ENCODE measurements at regions not wholly inside any gene's neighbourhood (a gene's known extent, or its start where the extent isn't known, plus 50 kb on each side); places are given as distances from the start of the nearest gene placed in this dataset.
"Not testable (repeated sequence)": the region's sequence is repeated elsewhere in the genome, so short reads cannot be mapped to it uniquely, and the experiment has no call there.

DNA sequence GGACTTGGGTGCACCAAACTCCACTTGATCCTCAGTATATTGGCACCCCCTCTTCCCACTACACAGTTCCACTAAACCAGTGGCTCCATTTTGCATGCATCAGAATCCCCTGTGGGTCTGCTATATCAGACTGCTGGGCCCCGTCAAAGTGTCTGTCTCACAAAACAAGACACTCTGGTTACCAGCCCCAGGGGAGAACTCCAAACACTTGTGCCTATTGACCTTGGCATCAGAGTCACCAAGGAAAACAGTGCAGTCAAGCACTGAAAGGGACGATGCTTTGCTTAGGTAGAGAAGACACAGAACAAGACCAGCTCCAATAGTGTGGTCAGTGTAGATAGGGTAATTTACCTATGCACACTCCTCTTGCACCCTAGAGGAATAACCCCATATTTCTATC is 205.8 kb upstream of the RAI14 start:
- no peak for DNase-seq

DNA sequence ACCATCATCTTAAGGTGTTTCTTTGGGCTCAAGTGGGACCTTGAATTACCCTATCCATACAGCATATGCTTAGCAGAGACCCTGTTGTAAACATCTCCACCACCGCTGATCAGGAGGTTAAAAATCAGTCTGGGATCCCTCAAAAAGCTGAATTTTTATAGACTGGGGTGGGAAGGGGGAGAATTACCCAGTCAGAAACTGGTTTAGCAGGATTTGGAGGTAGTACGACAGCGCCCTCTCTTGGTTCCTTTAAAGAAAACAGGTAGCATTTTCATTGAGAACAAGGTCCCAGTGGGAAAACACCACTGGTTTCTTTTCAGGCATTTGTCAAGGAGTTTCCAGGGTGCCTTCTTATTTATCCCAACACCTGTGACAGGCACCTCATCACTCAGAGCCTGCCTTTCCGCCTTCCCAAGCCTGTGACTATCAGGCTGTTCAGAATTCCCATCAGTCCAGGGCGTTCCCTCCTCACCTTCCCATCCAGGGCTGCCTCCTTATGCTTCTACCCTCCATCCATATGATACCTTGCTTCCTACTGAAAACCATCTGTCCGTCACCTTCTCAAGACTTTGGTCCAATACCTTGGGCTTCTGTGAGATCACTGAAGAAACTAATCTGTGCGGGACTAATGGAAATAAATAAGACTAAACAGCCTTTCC is 203.8 kb upstream of the RAI14 start:
- no peak for DNase-seq

DNA sequence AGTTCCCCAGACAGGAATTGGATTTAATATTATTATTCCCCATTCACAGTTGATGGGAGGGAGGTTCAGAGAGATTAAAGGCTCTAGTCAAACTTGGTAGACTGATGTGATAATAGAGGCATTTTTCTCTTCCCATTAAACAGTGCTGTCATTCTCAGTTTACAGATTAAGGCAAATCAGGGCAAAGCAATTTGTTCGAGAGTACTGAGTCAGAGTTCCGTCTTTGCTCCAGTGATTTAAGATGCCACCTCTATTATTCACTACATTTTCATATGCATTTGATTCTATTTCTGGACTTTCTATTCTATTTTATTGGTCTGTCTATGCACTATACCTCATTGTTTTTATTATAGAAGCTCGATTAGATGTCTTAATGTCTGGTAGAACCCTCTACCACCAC is 201.0 kb upstream of the RAI14 start:
- no peak for DNase-seq

DNA sequence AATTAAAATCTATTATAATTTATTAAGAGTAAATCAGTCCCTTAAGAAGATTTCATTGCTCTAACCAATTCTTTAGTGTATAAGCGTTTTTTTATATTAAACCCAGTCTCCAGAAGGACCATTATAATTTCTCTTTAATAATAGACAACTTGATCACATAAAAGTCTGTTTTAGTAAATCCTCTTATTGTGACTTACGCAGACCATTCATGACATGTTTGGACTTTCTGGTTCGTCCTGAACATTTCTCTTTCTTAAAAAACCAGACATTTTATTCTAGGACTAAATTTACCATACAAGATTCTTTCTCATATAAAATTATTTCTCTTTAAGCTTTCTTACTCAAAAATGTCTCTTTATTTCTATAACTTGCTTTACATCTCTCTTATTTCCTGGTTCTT is 196.2 kb upstream of the RAI14 start:
- DNase-seq, result no peak

DNA sequence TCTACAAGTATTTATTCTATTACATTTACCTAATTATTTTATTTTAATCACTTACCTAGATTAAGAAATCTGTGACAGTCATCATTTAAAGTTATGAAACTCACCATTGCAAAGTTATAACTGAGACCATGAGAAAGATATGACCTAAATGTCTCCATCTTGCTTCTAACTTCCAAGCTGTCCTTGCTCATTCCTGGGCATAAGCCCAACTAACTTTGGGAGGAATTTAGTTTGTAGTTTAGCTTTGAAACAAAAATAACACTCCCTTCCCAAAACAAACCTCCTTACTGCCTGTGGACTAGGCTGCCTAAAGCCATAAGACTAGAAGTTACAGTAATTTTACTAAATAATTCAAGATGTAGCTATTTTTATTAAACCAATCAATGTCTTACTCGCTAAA is 195.6 kb upstream of the RAI14 start:
- DNase-seq, result no peak

DNA sequence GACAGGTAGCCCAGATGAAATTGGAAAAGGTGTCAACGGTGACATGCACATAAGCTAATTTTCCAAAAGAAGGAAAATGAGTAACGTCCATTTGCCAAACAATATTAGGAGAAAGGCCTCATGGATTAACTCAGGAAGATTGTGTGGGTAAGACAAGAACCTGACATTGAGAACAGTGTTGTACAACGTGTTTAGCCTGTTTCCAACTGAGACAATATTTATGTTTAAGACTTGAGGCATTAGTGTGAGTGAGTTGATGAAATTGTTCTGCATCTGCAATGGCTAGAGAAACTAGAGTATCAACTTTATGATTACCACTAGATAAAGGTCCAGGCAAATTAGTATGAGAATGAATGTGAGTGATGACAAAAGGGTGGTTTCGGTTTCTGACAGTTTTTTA is 191.3 kb upstream of the RAI14 start:
- DNase-seq, result no peak

DNA sequence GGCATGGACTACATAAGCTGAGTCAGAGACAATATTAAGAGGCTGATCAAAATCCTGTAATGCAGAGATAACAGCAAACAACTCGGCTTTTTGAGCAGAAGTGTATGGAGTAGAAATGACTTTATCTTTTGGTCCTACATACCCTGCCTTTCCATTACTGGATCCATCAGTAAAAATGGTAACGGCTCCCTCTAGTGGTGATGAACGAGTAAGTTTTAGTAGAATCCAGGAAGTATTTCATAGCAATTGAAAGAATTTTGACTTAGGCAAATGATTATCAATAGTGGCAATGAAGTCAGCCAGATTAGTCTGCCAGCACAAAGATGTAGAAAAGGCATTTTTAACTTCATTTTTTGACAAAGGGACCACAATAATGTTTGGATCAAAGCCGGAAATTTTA is 190.8 kb upstream of the RAI14 start:
- DNase-seq, result peak in 1 of 2 donors; percentile 52

DNA sequence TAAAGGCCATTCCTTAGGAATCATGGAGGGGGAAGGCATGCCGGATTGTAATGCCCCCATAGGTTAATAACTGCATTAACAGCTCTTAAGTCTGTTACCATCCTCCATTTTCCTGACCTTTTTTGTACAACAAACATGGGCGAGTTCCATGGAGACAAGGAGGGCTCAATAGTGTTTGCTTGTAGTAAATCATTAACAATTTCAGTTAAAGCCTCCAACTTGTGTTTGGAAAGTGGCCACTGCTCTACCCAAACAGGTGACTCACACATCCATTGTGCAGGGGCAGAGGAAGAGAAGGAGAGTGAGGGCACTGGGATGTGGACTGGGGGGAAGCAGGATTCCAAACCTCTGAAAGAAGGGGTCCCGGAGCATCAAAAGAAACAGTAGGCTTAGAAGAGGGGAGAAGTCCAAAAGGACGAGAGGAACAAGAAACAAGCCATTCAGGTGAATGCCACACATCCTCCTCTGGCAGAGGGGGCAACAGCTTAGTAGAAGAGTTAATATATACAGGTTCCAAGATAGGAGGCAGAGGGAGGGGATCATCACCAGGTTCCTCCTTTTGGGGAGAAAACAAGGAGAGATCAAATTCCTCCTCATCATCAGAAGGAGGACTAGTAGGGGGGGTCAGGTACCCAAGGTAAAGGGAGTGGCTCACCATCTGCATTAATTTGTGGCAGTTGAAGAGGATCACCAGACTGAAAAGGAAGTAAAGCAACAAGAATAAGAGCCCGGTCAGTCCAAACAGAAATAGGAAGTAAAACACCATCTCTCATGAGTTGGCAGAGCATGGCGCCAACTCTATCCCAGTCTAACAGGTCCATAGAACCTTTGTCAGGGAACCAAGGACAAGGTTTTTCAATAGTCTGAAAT is 189.4 kb upstream of the RAI14 start:
- not testable (repeated sequence) for DNase-seq

DNA sequence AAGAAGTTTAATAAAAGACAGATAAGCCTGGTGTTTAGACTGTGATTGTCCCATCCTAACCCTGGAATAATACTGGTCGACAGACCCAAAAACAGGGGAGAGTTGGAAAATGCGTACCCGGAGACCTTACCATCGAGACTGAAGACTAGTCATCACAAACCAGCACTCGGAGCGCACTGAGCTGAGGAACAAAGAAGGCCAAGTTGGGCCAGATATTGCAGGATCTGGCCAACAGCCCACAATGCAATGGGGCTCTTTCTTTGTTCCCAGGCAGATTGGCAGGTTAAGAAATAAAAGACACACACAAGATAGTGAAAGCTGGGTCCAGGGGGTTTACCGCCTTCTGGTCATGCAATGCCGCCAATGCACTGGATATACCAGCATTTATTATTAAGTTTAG is 188.7 kb upstream of the RAI14 start:
- no peak for DNase-seq

DNA sequence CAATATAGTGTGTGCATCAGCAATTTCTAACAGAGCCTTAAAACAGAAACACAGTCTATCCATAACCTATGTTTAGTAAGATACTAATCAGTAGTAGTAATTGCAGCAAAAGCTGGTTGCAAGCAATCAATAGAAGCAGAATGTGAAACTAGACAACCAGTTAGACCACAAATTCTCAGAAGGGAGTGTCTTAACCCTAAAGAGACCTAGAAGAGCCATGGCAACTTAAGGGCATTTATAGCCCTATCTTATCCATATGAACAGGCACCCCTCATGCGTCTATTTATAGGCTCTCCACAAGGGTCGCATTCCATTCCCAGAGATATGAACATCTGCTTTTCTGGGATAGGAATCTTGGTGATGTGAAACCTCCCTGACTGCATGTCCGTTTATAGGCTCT is 188.1 kb upstream of the RAI14 start:
- not testable (repeated sequence) for DNase-seq

DNA sequence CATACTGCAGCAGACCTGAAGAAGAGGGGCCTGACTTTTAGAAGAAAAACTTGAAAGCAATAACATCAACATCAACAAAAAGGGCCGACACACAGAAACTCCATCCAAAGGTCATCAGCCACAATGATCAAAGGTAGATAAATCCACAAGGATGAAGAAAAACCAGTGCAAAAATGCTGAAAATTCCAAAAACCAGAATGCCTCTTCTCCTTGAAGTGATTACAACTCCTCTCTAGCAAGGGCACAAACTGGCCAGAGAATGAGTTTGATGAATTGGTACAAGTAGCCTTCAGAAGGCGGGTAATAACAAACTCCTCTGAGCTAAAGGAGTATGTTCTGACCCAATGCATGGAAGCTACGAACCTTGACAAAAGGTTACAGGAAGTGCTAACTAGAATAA is 186.2 kb upstream of the RAI14 start:
- no peak for DNase-seq

DNA sequence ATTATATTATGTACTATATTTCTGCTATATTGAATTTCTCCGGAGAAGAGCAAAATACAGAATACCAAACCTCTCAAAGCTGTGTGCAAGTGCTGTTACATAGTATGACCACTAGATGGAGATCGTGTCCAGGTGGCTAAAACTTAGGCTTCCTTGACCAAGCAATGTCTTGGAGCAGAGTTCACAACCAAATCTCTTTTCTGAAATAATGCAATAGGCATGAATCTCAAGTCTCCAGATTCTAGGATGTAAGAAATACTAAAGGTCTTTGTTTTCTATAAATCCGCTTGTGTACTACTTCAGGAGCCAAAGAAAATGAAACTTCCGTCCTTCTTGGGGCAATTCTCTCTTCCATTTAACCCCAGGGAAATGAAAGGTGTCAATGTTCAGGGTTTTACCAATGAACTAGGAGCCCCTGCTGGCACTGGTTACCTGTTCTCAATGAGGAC is 181.5 kb upstream of the RAI14 start:
- peak; percentile 27 to 69 for DNase-seq

DNA sequence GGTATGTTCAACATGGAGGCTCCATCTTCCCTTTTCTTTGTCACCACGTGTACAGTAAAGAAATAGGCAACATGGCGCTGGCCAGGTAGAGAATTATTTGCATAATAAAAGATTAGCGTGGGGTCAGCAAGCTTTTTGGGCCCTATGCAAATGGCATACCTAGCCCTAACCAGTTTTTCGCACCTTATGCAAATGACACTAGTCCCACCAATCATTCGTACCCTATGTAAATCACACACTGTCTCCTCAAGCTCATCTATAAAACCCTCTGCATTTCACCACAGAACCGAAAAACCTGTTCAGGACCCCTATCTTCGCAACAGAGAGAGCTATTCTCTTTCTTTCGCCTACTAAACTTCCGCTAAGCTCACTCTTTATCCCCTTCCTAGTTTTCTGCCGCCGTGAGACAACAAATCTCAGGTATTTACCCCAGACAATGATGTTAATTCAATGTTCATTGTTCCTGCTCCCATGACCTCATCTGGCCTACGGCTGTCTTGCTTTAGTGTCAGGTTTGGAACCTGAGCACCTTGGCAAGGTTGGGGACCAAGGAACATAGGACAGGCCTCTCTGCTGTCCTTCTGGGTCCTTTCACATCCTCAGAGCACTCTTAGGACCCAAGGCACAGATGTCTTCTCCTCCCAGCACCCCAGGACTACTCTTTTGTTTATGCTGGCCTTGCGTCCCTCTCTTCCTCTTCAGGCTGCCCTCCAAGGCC is 180.7 kb upstream of the RAI14 start:
- no peak for DNase-seq

DNA sequence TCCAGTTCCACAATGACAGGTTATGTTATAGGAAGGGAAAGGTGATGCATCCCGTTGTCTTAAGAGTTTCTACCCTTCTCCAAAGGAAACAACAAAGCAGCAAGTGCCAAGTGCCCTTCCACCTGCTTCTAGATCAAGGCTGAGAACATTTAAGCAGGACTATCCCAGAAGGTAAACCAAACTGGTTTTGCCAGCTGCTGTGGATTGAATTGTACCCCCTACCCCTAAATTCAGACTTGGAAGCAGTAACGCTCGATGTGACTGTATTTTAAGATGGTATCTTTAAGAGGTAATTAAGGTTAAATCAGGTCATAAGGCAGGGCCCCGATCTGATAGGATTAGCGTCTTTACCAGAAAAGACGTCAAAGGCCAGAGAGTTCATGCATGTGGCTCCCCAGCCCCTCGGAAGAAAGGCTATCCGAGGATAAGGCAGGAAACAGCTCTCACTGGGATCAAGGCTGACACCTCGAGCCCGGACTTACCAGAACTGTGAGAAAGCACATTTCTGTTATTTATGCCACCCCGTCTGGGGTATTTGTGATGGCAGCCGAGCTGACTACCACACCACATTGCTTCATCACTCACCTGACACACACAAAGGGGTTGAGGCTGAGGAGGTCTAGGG is 179.1 kb upstream of the RAI14 start:
- no peak for DNase-seq

DNA sequence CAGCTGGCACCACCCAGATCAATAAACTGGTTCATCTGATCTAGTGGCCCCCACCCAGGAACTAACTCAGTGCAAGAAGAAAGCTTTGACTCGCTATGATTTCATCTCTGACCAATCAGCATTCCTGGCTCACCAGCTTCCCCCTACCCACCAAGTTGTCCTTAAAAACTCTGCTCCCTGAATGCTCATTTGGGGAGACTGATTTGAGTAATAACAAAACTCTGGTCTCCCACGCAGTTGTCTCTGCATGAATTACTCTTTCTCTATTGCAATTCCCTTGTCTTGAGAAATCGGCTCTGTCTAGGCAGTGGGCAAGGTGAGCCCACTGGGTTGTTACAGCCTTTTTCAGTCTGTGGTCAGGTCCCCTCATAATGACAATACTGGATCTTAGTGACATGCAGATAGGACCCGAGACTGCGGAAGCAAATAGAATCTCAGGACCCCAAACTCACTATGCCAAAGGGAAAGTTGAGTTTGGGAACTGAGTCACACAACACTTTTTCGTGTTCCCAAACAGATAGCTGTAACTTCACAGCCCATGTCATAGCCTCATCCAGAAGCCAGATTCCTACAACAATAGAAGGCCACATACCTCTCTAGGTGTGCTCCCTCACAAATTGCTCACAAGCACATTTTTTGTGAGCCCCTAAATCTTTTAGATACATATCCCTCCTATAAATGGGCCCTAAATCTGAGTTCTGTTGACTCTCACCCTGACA is 175.2 kb upstream of the RAI14 start:
- DNase-seq, result no peak

DNA sequence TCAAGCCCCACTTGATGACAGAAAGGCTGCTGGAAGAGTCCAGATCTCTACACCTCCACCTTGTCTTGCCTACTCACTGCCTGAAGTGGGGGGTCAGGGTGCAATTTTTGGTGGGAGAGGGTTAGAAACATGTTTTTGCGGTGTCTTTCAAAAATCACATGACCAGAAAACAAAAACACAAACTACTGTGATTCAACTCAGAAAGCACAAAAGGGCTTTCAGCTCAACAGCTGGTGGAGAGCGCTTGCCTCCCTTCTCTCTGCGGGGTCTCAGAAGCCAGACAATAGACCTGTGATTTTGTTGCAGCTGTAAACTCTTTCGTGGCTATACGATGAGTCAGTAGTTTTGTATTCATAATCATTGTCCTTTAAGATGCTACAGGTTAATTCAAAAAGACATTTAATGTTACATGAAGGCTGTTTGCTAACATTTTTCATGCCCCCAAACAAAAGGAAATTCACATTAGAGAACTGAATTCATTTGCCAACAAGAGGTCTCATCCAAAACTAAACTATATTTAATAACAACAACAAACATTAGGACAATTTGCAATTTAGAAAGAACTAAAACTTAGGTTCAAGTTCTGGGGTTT is 172.6 kb upstream of the RAI14 start:
- DNase-seq, result peak; percentile 33 to 36

DNA sequence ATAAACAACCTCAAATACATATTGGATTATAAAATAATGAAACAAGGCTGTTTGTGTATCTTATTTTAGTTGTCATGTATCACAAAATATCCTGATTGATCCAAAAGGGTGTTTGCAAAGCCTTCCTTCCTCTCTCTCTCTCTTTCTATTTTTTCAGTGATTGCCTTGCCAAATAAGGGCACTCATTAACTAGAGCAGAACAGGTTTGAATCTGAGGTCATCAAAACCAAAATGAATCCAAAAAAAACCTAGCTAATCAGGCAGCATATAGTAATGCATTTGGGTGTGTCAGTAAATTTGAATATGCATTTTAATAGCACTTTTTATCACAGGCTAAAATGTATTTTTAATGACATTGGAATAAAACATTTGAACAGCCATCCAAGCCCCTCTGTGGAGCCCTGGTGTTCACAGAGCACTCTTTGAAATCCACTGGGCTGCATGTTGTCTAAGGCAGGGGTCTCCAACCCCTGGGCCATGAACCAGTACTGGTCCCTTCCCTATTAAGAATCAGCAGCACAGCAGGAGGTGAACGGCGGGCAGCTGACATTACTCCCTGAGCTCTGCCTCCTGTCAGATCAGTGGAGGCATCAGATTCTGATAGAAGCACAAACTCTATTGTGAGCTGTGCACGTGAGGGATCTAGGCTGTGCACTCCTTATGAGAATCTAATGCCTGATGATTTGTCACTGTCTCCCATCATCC is 171.8 kb upstream of the RAI14 start:
- DNase-seq, result no peak

DNA sequence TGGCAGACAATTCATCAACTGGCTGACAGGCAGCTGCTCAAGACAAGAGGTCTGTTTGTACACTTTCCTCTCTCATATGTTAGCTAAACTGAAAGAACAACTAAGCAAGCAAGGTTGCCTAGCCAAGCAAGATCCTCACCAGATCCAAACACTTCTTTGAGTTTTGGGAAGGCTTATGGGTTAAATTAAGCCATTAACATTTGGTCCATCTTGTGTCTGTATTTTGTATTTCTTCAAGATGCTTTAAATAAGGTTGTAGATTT is 170.4 kb upstream of the RAI14 start:
- DNase-seq, result no peak

DNA sequence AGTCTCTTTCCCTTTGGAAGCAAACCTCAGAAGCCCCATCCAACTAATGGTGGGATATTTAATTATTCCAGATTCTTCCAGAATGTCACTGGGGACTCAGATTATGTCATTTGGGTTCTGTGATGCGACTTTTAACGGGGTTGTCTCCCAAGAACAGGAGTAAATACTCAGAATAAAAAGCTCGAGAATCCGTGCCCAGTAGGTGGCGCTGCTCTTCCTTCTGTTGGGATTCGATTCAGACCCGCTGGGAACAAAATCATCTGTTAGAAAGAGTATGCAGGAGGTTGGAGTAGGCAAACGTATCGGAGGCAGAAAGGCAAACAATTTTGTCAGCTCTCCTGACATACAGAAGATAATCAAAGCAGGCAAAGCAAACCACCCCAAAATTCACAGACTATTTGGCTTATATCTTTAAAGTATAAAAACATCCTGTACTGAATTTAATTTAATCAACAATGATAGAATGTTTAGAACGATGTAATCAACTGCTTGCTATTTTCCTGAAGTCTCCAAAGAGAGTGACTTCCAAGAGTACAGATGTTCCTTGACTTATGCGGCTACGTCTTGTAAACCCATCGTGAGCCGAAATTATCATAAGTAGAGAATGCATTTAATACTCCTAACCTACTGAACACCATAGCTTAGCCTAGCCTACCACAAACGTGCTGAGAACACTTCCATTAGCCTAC is 169.8 kb upstream of the RAI14 start:
- DNase-seq, result peak; percentile 80 to 95

DNA sequence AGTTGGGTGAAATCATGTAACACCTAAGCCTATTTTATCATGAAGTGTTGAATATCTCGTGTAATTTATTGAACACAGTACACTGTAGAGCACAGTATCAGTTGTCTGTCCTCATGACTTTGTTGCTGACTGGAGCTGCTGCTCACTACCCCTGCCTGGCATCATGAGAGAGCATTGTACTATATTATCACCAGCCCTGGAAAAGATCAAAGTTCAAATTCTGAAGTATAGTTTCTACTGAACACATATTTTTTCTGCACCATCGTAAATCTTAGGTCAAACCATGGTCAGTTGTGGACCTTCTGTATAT is 169.3 kb upstream of the RAI14 start:
- no peak for DNase-seq

DNA sequence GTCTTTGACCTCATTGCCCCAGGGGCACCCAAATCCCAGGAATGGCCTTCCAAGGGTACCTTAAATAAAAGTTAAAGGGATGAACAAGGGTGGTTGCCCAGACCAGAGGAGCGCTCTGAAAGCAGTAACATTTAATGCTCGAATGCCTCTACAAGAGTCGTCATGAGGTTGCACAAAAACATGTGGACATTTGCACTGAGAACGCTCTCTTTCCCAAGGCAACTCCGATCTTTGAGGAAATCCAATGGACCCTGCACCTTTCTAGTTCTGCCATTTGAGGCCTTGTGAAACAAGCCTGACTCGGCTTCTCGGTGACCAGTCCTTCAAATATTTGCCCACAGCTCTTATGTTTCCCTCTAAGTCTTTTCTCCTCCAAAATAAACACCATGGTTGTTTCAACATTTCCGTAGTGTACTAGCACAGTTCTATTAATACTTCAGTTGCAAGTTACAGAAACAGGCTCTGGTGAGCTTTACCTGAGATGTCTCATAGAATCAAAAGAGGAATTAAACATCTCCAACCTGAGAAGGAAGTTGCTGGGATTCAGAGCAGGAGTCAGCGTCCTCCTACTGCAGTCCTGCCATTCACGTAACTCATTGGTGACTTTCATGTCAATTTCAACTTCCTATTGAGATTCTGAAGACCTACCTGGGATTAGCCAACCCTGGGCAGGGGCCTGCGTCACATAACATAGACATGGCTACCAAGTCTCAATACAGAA is 168.8 kb upstream of the RAI14 start:
- DNase-seq, result no peak

Measured in hippocampal formation (tissue), 2 donors.